OCI-LY3 (cell line): ENCODE measurements at regions not wholly inside any gene's neighbourhood (a gene's known extent, or its start where the extent isn't known, plus 50 kb on each side); places are given as distances from the start of the nearest gene placed in this dataset.

Source experiments
- H2AFZ ChIP-seq: fragments of 200-600, 300-600 bp; shearing (Covaris generic); 2 replicates; pipeline ENCODE4 v1.6.0; 2014; ENCODE audit warnings: antibody characterized with exemption, low read depth, low read length
- H3K27ac ChIP-seq: fragments of 200-600, 300-600 bp; sonication (generic); 2 replicates; pipeline ENCODE4 v1.5.1; 2014; ENCODE audit warnings: mild to moderate bottlenecking, low read length, moderate library complexity, mixed read lengths
- H3K27me3 ChIP-seq: fragments of 200-600, 300-600 bp; sonication (generic); 2 replicates; pipeline ENCODE4 v1.6.1; 2014; ENCODE audit warnings: low read depth, low read length, mixed read lengths
- H3K36me3 ChIP-seq: fragments of 200-600, 300-600 bp; sonication (generic); replicated peaks from 2 replicates; pipeline ENCODE3; 2014; ENCODE audit warnings: low read depth, low read length, mixed read lengths
- H3K4me1 ChIP-seq: fragments of 300-600, 200-600 bp; sonication (generic); 2 replicates; pipeline ENCODE4 v1.6.1; 2014; ENCODE audit warnings: low read length, mixed read lengths
- H3K4me2 ChIP-seq: fragments of 200-600, 300-600 bp; sonication (generic); 2 replicates; pipeline ENCODE4 v1.6.1; 2014; ENCODE audit warnings: low read length, mixed read lengths
- H3K4me3 ChIP-seq: fragments of 300-600, 200-600 bp; sonication (generic); 2 replicates; pipeline ENCODE4 v1.5.1; 2014; ENCODE audit warnings: antibody characterized with exemption, mild to moderate bottlenecking, low read length, moderate library complexity
- H3K79me2 ChIP-seq: fragments of 300-600, 200-600 bp; shearing (Covaris generic); 2 replicates; pipeline ENCODE4 v1.6.1; 2014; ENCODE audit warnings: mild to moderate bottlenecking, low read length, mixed read lengths
- H3K9ac ChIP-seq: fragments of 300-600, 200-600 bp; shearing (Covaris generic); 2 replicates; pipeline ENCODE4 v1.6.0; 2014; ENCODE audit warnings: mild to moderate bottlenecking, low read length, moderate library complexity
- H3K9me3 ChIP-seq: fragments of 200-600, 300-600 bp; shearing (Covaris generic); 2 replicates; pipeline ENCODE4 v1.6.1; 2014; ENCODE audit warnings: low read length, mixed read lengths; ENCODE audit not compliant: insufficient read depth
- H4K20me1 ChIP-seq: fragments of 200-600, 300-600 bp; sonication (generic); 2 replicates; pipeline ENCODE4 v1.6.1; 2016; ENCODE audit warnings: low read length, mixed read lengths; ENCODE audit not compliant: insufficient read depth
- EZH2phosphoT487 ChIP-seq: fragments of 200-600 bp; shearing (Covaris generic); IDR thresholded peaks from 2 replicates; pipeline ENCODE4 v1.6.1; 2018; ENCODE audit warnings: antibody characterized with exemption, mixed run types, low read depth
- TF ChIP-seq, protein P1 (sequence below): fragments of 200-600, 300-600 bp; sonication (generic); IDR thresholded peaks from 2 replicates; pipeline ENCODE4 v1.5.1; 2014; ENCODE audit warnings: antibody characterized with exemption, low read length, low read depth

DNA sequence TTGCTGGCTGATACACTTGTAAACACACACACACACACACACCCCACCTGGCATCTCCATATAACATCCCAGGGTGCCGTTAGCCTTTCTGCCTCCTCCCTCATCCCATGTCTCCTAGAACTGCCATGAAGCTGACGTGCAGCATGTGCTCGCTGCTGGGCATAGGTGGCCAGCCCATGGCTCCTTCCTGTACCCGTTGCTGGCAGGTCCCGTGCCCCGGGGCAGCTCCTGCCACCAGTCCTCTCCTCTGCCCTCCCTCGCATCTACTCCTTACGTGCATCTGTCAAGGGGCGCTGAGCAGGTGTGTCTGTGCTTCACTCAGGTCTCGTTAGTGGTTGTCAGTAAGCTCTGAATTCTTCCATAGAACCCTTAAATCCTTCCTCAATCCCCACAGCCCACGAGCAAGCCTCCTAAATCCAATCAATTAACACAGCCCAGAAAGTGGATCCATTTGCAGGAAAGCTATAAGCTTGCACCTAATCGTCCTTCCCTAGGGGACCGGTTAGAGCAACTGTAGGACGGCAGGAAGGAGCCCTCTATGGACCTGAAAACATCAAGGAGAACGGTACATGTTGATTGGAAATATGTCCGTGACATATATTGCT, 218.1 kb upstream of the FOXF1 start:
- no peak overlapping the region for H2AFZ ChIP-seq
- TF ChIP-seq, protein P1, sequence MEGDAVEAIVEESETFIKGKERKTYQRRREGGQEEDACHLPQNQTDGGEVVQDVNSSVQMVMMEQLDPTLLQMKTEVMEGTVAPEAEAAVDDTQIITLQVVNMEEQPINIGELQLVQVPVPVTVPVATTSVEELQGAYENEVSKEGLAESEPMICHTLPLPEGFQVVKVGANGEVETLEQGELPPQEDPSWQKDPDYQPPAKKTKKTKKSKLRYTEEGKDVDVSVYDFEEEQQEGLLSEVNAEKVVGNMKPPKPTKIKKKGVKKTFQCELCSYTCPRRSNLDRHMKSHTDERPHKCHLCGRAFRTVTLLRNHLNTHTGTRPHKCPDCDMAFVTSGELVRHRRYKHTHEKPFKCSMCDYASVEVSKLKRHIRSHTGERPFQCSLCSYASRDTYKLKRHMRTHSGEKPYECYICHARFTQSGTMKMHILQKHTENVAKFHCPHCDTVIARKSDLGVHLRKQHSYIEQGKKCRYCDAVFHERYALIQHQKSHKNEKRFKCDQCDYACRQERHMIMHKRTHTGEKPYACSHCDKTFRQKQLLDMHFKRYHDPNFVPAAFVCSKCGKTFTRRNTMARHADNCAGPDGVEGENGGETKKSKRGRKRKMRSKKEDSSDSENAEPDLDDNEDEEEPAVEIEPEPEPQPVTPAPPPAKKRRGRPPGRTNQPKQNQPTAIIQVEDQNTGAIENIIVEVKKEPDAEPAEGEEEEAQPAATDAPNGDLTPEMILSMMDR: no peak
- no peak for TF ChIP-seq EZH2phosphoT487
- peaks cover 45% of the 10 kb centered on the region for H3K27me3 ChIP-seq
- H4K20me1 ChIP-seq: no peaks in the 10 kb centered on the region
- no peaks in the 10 kb centered on the region for H3K9me3 ChIP-seq
- H3K27ac ChIP-seq: no peak overlapping the region
- H3K9ac ChIP-seq: no peak overlapping the region
- H3K36me3 ChIP-seq: no peaks in the 10 kb centered on the region
- H3K4me1 ChIP-seq: no peaks in the 10 kb centered on the region
- no peaks in the 10 kb centered on the region for H3K79me2 ChIP-seq
- H3K4me3 ChIP-seq: no peak overlapping the region
- no peak overlapping the region for H3K4me2 ChIP-seq

DNA sequence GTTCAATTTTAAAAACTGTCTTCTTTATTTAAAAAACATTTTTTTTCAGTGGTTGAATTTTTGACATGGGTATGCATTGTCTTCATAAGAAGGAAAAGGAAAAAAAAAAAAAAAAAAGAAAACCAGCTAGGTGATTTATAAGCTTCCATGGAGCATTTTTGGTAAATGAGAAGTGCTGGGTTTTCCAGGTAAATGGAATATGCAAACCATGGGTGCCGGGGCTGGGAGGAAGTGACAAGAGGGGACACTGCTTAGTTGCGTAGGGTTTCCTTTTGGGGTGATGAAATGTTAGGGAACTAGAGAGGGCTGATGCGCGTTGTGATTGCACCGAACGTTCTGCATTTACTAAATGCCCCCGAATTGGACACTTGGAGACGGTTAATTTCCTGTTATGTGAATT, 217.4 kb upstream of the FOXF1 start:
- peaks cover 44% of the 10 kb centered on the region for H3K27me3 ChIP-seq
- no peak overlapping the region for H3K4me3 ChIP-seq
- H3K79me2 ChIP-seq: no peaks in the 10 kb centered on the region
- H3K27ac ChIP-seq: no peak overlapping the region
- H3K9me3 ChIP-seq: no peaks in the 10 kb centered on the region
- no peak overlapping the region for H3K9ac ChIP-seq
- H4K20me1 ChIP-seq: no peaks in the 10 kb centered on the region
- TF ChIP-seq, protein P1: no peak
- no peak for TF ChIP-seq EZH2phosphoT487
- no peaks in the 10 kb centered on the region for H3K36me3 ChIP-seq
- H2AFZ ChIP-seq: no peak overlapping the region
- no peak overlapping the region for H3K4me2 ChIP-seq
- no peaks in the 10 kb centered on the region for H3K4me1 ChIP-seq

DNA sequence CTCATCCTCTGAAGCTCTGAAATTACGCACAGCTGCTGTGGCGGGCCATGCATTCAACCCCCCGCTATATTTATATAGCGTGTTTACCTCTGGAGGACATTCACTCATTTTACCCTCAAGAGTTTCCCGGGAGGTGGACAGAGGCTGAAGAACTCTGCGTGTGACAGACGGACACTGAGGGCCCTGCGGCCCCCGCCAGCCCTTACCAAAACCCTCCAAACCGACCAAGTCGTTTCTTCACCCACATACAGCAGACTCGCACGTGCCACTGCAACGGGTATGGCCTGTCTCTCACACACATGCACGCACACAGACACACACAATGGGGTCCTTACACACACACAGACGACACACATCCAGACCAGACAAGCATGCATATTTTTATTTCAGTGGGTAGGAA, 216.4 kb upstream of the FOXF1 start:
- Histone ChIP-seq H3K4me1 (no peaks in the 10 kb centered on the region), H3K27ac (no peak overlapping the region), H3K4me3 (no peak overlapping the region), H3K27me3 (peaks cover 35% of the 10 kb centered on the region), H3K4me2 (no peak overlapping the region), H3K36me3 (no peaks in the 10 kb centered on the region), H2AFZ (no peak overlapping the region), H3K79me2 (no peaks in the 10 kb centered on the region), H3K9me3 (no peaks in the 10 kb centered on the region), H4K20me1 (no peaks in the 10 kb centered on the region), H3K9ac (no peak overlapping the region)
- TF ChIP-seq, protein P1: no peak
- no peak for TF ChIP-seq EZH2phosphoT487

DNA sequence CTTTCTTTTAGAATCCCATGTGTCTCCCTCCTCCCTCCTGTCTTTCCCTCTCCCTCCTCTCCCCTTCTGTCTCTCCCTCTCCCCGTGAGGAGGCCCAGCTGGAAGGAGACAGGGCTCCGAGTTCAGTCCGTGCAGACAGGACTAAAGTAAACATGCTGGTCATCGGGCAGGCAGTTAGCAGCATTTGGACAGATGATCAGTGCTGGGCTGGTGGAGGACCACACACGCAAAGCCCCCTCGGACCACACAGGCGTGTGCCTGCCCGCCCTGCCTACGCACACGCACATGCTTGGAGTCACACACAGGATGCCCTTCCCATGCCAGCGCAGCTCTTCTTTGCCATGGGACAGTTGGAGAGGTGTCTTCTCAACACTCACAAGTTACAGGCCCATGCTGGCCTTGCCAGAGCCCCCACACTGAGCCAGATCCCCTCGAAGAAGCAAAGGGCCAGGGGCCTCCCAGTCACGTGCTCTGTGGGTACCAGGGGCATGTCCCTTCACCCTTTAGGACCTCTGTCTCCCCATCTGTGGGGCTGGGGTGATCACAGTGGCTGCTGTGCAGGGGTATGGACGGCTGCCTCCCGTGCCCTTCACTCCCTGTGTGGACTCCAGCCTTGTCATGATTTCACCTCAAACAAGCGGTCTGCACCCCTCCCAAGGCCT, 215.7 kb upstream of the FOXF1 start:
- no peak for TF ChIP-seq EZH2phosphoT487
- TF ChIP-seq, protein P1: no peak
- Histone ChIP-seq H3K4me2 (no peak overlapping the region), H3K27ac (no peak overlapping the region), H3K4me1 (no peaks in the 10 kb centered on the region), H3K79me2 (no peaks in the 10 kb centered on the region), H3K9ac (no peak overlapping the region), H4K20me1 (no peaks in the 10 kb centered on the region), H3K27me3 (peaks cover 33% of the 10 kb centered on the region), H3K4me3 (no peak overlapping the region), H3K36me3 (no peaks in the 10 kb centered on the region), H2AFZ (no peak overlapping the region), H3K9me3 (no peaks in the 10 kb centered on the region)
